Loucy (cell line): ENCODE measurements at regions not wholly inside any gene's neighbourhood (a gene's known extent, or its start where the extent isn't known, plus 50 kb on each side); places are given as distances from the start of the nearest gene placed in this dataset.

ENCODE experiments used
- EZH2phosphoT487 ChIP-seq: fragments of 200-600 bp; IDR thresholded peaks from 2 replicates; pipeline ENCODE4 v1.6.1; 2018; ENCODE audit warnings: antibody characterized with exemption, mild to moderate bottlenecking, moderate library complexity, borderline replicate concordance
- TF ChIP-seq, protein P1 (sequence below): fragments of 200-600 bp; sonication (generic); conservative IDR thresholded peaks from 2 replicates; pipeline ENCODE4 v1.5.1; 2014; ENCODE audit warnings: mild to moderate bottlenecking, antibody characterized with exemption, low read length

DNA sequence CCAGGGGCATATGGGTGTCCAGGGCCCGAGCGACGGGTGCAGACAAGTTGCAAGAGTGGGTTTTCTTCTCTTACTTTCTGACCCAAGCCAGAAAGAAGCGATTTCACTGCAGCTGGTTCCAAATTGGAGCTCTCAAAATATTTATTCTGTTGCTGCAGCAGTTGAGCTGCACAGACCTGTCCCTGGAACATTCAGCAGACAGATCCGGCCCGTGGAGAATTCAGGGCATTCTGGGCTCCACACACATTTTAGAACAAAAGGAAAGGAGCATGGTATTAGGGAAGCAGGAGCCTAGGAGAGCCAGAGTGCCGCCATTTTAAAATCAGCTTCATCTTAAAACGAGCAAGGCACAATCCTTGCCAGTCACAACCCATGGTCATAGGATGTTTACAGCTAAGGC is 135.3 kb upstream of the TPM1 start:
- TF ChIP-seq, protein P1, sequence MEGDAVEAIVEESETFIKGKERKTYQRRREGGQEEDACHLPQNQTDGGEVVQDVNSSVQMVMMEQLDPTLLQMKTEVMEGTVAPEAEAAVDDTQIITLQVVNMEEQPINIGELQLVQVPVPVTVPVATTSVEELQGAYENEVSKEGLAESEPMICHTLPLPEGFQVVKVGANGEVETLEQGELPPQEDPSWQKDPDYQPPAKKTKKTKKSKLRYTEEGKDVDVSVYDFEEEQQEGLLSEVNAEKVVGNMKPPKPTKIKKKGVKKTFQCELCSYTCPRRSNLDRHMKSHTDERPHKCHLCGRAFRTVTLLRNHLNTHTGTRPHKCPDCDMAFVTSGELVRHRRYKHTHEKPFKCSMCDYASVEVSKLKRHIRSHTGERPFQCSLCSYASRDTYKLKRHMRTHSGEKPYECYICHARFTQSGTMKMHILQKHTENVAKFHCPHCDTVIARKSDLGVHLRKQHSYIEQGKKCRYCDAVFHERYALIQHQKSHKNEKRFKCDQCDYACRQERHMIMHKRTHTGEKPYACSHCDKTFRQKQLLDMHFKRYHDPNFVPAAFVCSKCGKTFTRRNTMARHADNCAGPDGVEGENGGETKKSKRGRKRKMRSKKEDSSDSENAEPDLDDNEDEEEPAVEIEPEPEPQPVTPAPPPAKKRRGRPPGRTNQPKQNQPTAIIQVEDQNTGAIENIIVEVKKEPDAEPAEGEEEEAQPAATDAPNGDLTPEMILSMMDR: no peak
- TF ChIP-seq EZH2phosphoT487: no peak
